HepG2 (cell line): ENCODE measurements at regions not wholly inside any gene's neighbourhood (a gene's known extent, or its start where the extent isn't known, plus 50 kb on each side); places are given as distances from the start of the nearest gene placed in this dataset.

Experiments
- ARID5B ChIP-seq: IDR thresholded peaks from 2 replicates; pipeline ENCODE4 v1.4.0; 2020; ENCODE audit warnings: mild to moderate bottlenecking, missing genetic modification reagents
- CTCF ChIP-seq: sonication (generic); formaldehyde crosslinking; IDR thresholded peaks from 2 replicates; pipeline ENCODE4 v1.5.0; 2020; ENCODE audit warnings: mild to moderate bottlenecking, missing genetic modification reagents, moderate library complexity
- DPF2 ChIP-seq: sonication (generic); formaldehyde crosslinking; IDR thresholded peaks from 2 replicates; pipeline ENCODE4 v1.4.0; 2020; ENCODE audit warnings: mild to moderate bottlenecking, low read depth, missing genetic modification reagents, borderline replicate concordance
- HOXA3 ChIP-seq: sonication (generic); formaldehyde crosslinking; IDR thresholded peaks from 2 replicates; pipeline ENCODE4 v1.5.0; 2020; ENCODE audit warnings: missing genetic modification reagents
- HOXA5 ChIP-seq: sonication (generic); formaldehyde crosslinking; IDR thresholded peaks from 2 replicates; pipeline ENCODE4 v1.4.0; 2020; ENCODE audit warnings: missing genetic modification reagents
- KDM4B ChIP-seq: sonication (generic); formaldehyde crosslinking; IDR thresholded peaks from 2 replicates; pipeline ENCODE4 v1.4.0; 2020; ENCODE audit warnings: missing genetic modification reagents
- MTA1 ChIP-seq: sonication (generic); formaldehyde crosslinking; IDR thresholded peaks from 2 replicates; pipeline ENCODE4 v1.4.0; 2020; ENCODE audit warnings: missing genetic modification reagents, mild to moderate bottlenecking, borderline replicate concordance
- NFE2L1 ChIP-seq: sonication (generic); formaldehyde crosslinking; IDR thresholded peaks from 2 replicates; pipeline ENCODE4 v1.4.0; 2020; ENCODE audit warnings: missing genetic modification reagents, mild to moderate bottlenecking, borderline replicate concordance
- NR2F6 ChIP-seq, 2 experiments: IDR thresholded peaks; 2 replicates each; pipeline ENCODE4 v1.6.1; 2016; ENCODE audit warnings: antibody characterized with exemption in 1 of 2, mild to moderate bottlenecking in 1 of 2
- PHF21A ChIP-seq: sonication (generic); formaldehyde crosslinking; IDR thresholded peaks from 2 replicates; pipeline ENCODE4 v1.5.0; 2020; ENCODE audit warnings: mild to moderate bottlenecking, missing genetic modification reagents
- SOX6 ChIP-seq, 2 experiments: fragments of 450-650 bp in 1 of 2; sonication (generic) in 1 of 2; formaldehyde crosslinking in 1 of 2; IDR thresholded peaks; 2 replicates each; pipeline versions ENCODE4 v1.4.0 to v1.6.1; 2017 to 2020; ENCODE audit warnings: antibody characterized with exemption in 1 of 2, mild to moderate bottlenecking in 1 of 2, missing genetic modification reagents in 1 of 2
- TBX3 ChIP-seq: fragments of 450-650 bp; IDR thresholded peaks from 2 replicates; pipeline ENCODE4 v1.6.1; 2017; ENCODE audit warnings: antibody characterized with exemption, mild to moderate bottlenecking, inconsistent platforms, borderline replicate concordance
- TCF7L2 ChIP-seq: IDR thresholded peaks from 2 replicates; pipeline ENCODE4 v1.6.1; 2011; ENCODE audit warnings: mild to moderate bottlenecking, low read depth, low read length, moderate library complexity
- ZBTB7A ChIP-seq: sonication (generic); formaldehyde crosslinking; IDR thresholded peaks from 2 replicates; pipeline ENCODE4 v1.8.0; 2022; ENCODE audit warnings: mild to moderate bottlenecking, missing genetic modification reagents
- ZBTB7B ChIP-seq: sonication (generic); formaldehyde crosslinking; IDR thresholded peaks from 2 replicates; pipeline ENCODE4 v1.4.0; 2020; ENCODE audit warnings: missing genetic modification reagents
- ZNF225 ChIP-seq: sonication (generic); formaldehyde crosslinking; IDR thresholded peaks from 2 replicates; pipeline ENCODE4 v1.4.0; 2020; ENCODE audit warnings: mild to moderate bottlenecking, missing genetic modification reagents
- ZNF234 ChIP-seq: sonication (generic); formaldehyde crosslinking; conservative IDR thresholded peaks from 2 replicates; pipeline ENCODE4 v1.5.1; 2020; ENCODE audit warnings: mild to moderate bottlenecking, missing genetic modification reagents
- ZNF235 ChIP-seq: sonication (generic); formaldehyde crosslinking; IDR thresholded peaks from 2 replicates; pipeline ENCODE4 v1.8.1; 2023; ENCODE audit warnings: mild to moderate bottlenecking, missing genetic modification reagents, borderline replicate concordance
- ZNF446 ChIP-seq: sonication (generic); formaldehyde crosslinking; IDR thresholded peaks from 2 replicates; pipeline ENCODE4 v1.5.0; 2020; ENCODE audit warnings: mild to moderate bottlenecking, missing genetic modification reagents
- ZNF556 ChIP-seq: sonication (generic); formaldehyde crosslinking; IDR thresholded peaks from 2 replicates; pipeline ENCODE4 v1.4.0; 2020; ENCODE audit warnings: mild to moderate bottlenecking, missing genetic modification reagents, borderline replicate concordance
- ZNF619 ChIP-seq: sonication (generic); formaldehyde crosslinking; IDR thresholded peaks from 2 replicates; pipeline ENCODE4 v1.4.0; 2020; ENCODE audit warnings: mild to moderate bottlenecking, missing genetic modification reagents
- ZNF7 ChIP-seq: IDR thresholded peaks from 2 replicates; pipeline ENCODE4 v1.6.1; 2016; ENCODE audit warnings: missing biosample characterization, missing genetic modification reagents
- ZNF724P ChIP-seq: sonication (generic); formaldehyde crosslinking; IDR thresholded peaks from 2 replicates; pipeline ENCODE4 v1.8.0; 2022; ENCODE audit warnings: missing genetic modification reagents, borderline replicate concordance
- ZNF761 ChIP-seq: sonication (generic); formaldehyde crosslinking; conservative IDR thresholded peaks from 2 replicates; pipeline ENCODE4 v1.4.0; 2020; ENCODE audit warnings: mild to moderate bottlenecking, missing genetic modification reagents
- ZNF768 ChIP-seq: sonication (generic); formaldehyde crosslinking; IDR thresholded peaks from 2 replicates; pipeline ENCODE4 v1.4.0; 2020; ENCODE audit warnings: missing genetic modification reagents
- ZZZ3 ChIP-seq: sonication (generic); formaldehyde crosslinking; IDR thresholded peaks from 2 replicates; pipeline ENCODE4 v1.4.0; 2020; ENCODE audit warnings: missing genetic modification reagents, mild to moderate bottlenecking, borderline replicate concordance

GRCh38 chr10:78774999-78775711 lies 293.6 kb upstream of the ZMIZ1 start (continued):
- TF ChIP-seq TBX3 (no peak), ZNF619 (CRISPR knock-in tag) (no peak), ZNF225 (CRISPR knock-in tag) (no peak), ZNF235 (no peak), ZNF761 (peak; percentile 54; the same call in 1 of the 2 replicates), NR2F6 (IDR thresholded peaks at IDR 0.05) (no peak), NR2F6 (CRISPR knock-in tag; IDR thresholded peaks at IDR 0.05) (peak; percentile 80), TCF7L2 (no peak), ZNF768 (CRISPR knock-in tag) (no peak; the same call in 1 of the 2 replicates), SOX6 (IDR thresholded peaks at IDR 0.05) (no peak), SOX6 (CRISPR knock-in tag; IDR thresholded peaks at IDR 0.05) (peak; percentile 34; the same call in 1 of the 2 replicates), ZNF7 (CRISPR knock-in tag) (no peak), MTA1 (CRISPR knock-in tag) (peak; percentile 97), KDM4B (no peak), DPF2 (CRISPR knock-in tag) (peak; percentile 70; the same call in 1 of the 2 replicates), ZNF446 (CRISPR knock-in tag) (no peak), PHF21A (CRISPR knock-in tag) (peak; percentile 83), HOXA5 (CRISPR knock-in tag) (0 out of 2 replicates have a peak, but pooled peaks have one; percentile 21), CTCF (CRISPR knock-in tag) (peak; percentile 46), NFE2L1 (CRISPR knock-in tag) (no peak), ZZZ3 (CRISPR knock-in tag) (no peak), ZBTB7A (CRISPR knock-in tag) (peak; percentile 85), ZNF556 (CRISPR knock-in tag) (peak; percentile 69; the same call in 1 of the 2 replicates), ZNF724P (no peak), ZNF234 (no peak), ZBTB7B (CRISPR knock-in tag) (peak; percentile 51; the same call in 1 of the 2 replicates), HOXA3 (CRISPR knock-in tag) (peak; percentile 60), ARID5B (peak; percentile 73)
